Liver (tissue), 8 donors: ENCODE measurements at regions not wholly inside any gene's neighbourhood (a gene's known extent, or its start where the extent isn't known, plus 50 kb on each side); places are given as distances from the start of the nearest gene placed in this dataset.

ENCODE experiments used
- DNase-seq: peaks from one replicate; pipeline ENCODE4 v3.0.0-alpha.2; 2017; ENCODE audit warnings: low spot score
- H3K27ac ChIP-seq, 2 donors: one replicate each; pipeline ENCODE4 v1.7.0; 2013; ENCODE audit warnings: inconsistent platforms in 2 of 2, low read length in 2 of 2, control low read depth in 1 of 2, low read depth in 1 of 2, mild to moderate bottlenecking in 1 of 2
- H3K27me3 ChIP-seq, 4 donors: one replicate each; pipeline versions ENCODE4 v1.6.1 to v1.7.0; 2013; ENCODE audit warnings: low read length in 3 of 4, inconsistent platforms in 1 of 4, mild to moderate bottlenecking in 1 of 4, moderate library complexity in 1 of 4; ENCODE audit not compliant: control insufficient read depth in 4 of 4, insufficient read depth in 4 of 4
- H3K36me3 ChIP-seq, 4 donors: one replicate each; pipeline versions ENCODE4 v1.6.1 to v1.7.0; 2013; ENCODE audit warnings: low read length in 3 of 4, mild to moderate bottlenecking in 3 of 4, low read depth in 1 of 4, moderate library complexity in 1 of 4; ENCODE audit not compliant: control insufficient read depth in 4 of 4, insufficient read depth in 3 of 4
- H3K4me1 ChIP-seq, 4 donors: one replicate each; pipeline versions ENCODE4 v1.6.1 to v1.7.0; 2013; ENCODE audit warnings: low read length in 3 of 4, mild to moderate bottlenecking in 3 of 4, moderate library complexity in 1 of 4; ENCODE audit not compliant: control insufficient read depth in 4 of 4, insufficient read depth in 4 of 4
- H3K4me3 ChIP-seq, 3 donors: one replicate each; pipeline versions ENCODE4 v1.6.1 to v1.7.0; 2013; ENCODE audit warnings: low read length in 3 of 3, control low read depth in 1 of 3, low read depth in 1 of 3, mild to moderate bottlenecking in 1 of 3
- H3K9ac ChIP-seq, 2 donors: one replicate each; pipeline ENCODE4 v1.7.0; 2013; ENCODE audit warnings: low read length in 2 of 2, mild to moderate bottlenecking in 2 of 2, moderate library complexity in 2 of 2, control low read depth in 1 of 2, low read depth in 1 of 2
- H3K9me3 ChIP-seq, 4 donors: one replicate each; pipeline versions ENCODE4 v1.6.1 to v1.7.0; 2013; ENCODE audit warnings: low read length in 3 of 4; ENCODE audit not compliant: control insufficient read depth in 4 of 4
- CTCF ChIP-seq: fragments of 150-350 bp; IDR thresholded peaks from 2 replicates; pipeline ENCODE4 v1.5.1; 2017; ENCODE audit warnings: improper control_type of control experiment, low read depth, low read length; ENCODE audit not compliant: missing input control
- EGR1 ChIP-seq, 2 donors: IDR thresholded peaks; 2 replicates each; pipeline ENCODE4 v1.6.1; 2016 to 2018; ENCODE audit warnings: antibody characterized with exemption in 2 of 2, low read depth in 2 of 2
- FOXA1 ChIP-seq: IDR thresholded peaks from 2 replicates; pipeline ENCODE4 v1.6.1; 2016; ENCODE audit warnings: antibody characterized with exemption
- FOXA2 ChIP-seq: IDR thresholded peaks from 2 replicates; pipeline ENCODE4 v1.6.1; 2016; ENCODE audit warnings: antibody characterized with exemption
- GABPA ChIP-seq, 2 donors: IDR thresholded peaks in 1 of 2; conservative IDR thresholded peaks in 1 of 2; 2 replicates each; pipeline ENCODE4 v1.6.1; 2016; ENCODE audit warnings: antibody characterized with exemption in 2 of 2, mild to moderate bottlenecking in 1 of 2, moderate library complexity in 1 of 2
- HNF4A ChIP-seq, 2 donors: conservative IDR thresholded peaks; 2 replicates each; pipeline ENCODE4 v1.6.1; 2016; ENCODE audit warnings: antibody characterized with exemption in 2 of 2, mild to moderate bottlenecking in 2 of 2
- HNF4G ChIP-seq: IDR thresholded peaks from 2 replicates; pipeline ENCODE4 v1.6.1; 2016; ENCODE audit warnings: antibody characterized with exemption
- JUND ChIP-seq, 2 donors: IDR thresholded peaks; 2 replicates each; pipeline ENCODE4 v1.6.1; 2016; ENCODE audit warnings: antibody characterized with exemption in 2 of 2
- NR2F2 ChIP-seq: IDR thresholded peaks from 2 replicates; pipeline ENCODE4 v1.6.1; 2016; ENCODE audit warnings: antibody characterized with exemption
- RAD21 ChIP-seq, 2 donors: IDR thresholded peaks; 2 replicates each; pipeline ENCODE4 v1.6.1; 2016; ENCODE audit warnings: antibody characterized with exemption in 2 of 2, mild to moderate bottlenecking in 2 of 2
- SP1 ChIP-seq: IDR thresholded peaks from 2 replicates; pipeline ENCODE4 v1.6.1; 2018; ENCODE audit warnings: antibody characterized with exemption, mild to moderate bottlenecking
- TAF1 ChIP-seq: conservative IDR thresholded peaks from 2 replicates; pipeline ENCODE4 v1.6.1; 2016; ENCODE audit warnings: antibody characterized with exemption, mild to moderate bottlenecking
- YY1 ChIP-seq: IDR thresholded peaks from 2 replicates; pipeline ENCODE4 v1.6.1; 2016; ENCODE audit warnings: antibody characterized with exemption, mild to moderate bottlenecking
- ZBTB33 ChIP-seq: IDR thresholded peaks from 2 replicates; pipeline ENCODE4 v1.6.1; 2016; ENCODE audit warnings: antibody characterized with exemption
- WGBS: extraction: QIAGEN DNeasy Blood & Tissue Kit; methylation state at CpG from one replicate; pipeline ENCODE4 v1.1.7; 2013; 5-methylcytosine and 5-hydroxymethylcytosine counted together
- TF ChIP-seq, protein P1 (sequence below): IDR thresholded peaks from 2 replicates; pipeline ENCODE4 v1.6.1; 2016; ENCODE audit warnings: antibody characterized with exemption
- TF ChIP-seq, protein P2 (sequence below): IDR thresholded peaks from 2 replicates; pipeline ENCODE4 v1.6.1; 2016; ENCODE audit warnings: antibody characterized with exemption, mild to moderate bottlenecking
- donor health status: healthy.
- donor health status: healthy.
- donor health status: healthy.
- donor health status: healthy.
- donor health status: healthy.

- WGBS, result 95% methylated on average over 4 of the region's 4 CpGs
- Histone ChIP-seq H3K27ac (no peak overlapping the region), H3K9ac (no peak overlapping the region), H3K4me1 (no peaks in the 10 kb centered on the region), H3K4me3 (no peak overlapping the region), H3K27me3 (no peaks in the 10 kb centered on the region), H3K9me3 (no peaks in the 10 kb centered on the region), H3K36me3 (no peaks in the 10 kb centered on the region)
- TF ChIP-seq HNF4A (conservative IDR thresholded peaks at IDR 0.05) (no peak), NR2F2 (no peak)
- DNase-seq, result no peak
These were observed 483.5 kb downstream of the TMEM232 start for GRCh38 chr5:110242950-110243349.

- TF ChIP-seq TAF1 (no peak), RAD21 (IDR thresholded peaks at IDR 0.05) (no peak), JUND (IDR thresholded peaks at IDR 0.05) (no peak), HNF4G (no peak)
- DNase-seq, result no peak
- Histone ChIP-seq H3K4me1 (no peaks in the 10 kb centered on the region), H3K9ac (no peak overlapping the region), H3K9me3 (no peaks in the 10 kb centered on the region), H3K36me3 (no peaks in the 10 kb centered on the region), H3K4me3 (no peak overlapping the region), H3K27me3 (no peaks in the 10 kb centered on the region), H3K27ac (no peak overlapping the region)
- WGBS, result 90% methylated on average over 3 of the region's 3 CpGs
These were observed 477.6 kb downstream of the TMEM232 start for GRCh38 chr5:110248921-110249320.

GRCh38 chr5:110250355-110250754 lies 476.1 kb downstream of the TMEM232 start:
- Histone ChIP-seq H3K36me3 (no peaks in the 10 kb centered on the region), H3K27ac (no peak overlapping the region), H3K4me1 (no peaks in the 10 kb centered on the region), H3K27me3 (no peaks in the 10 kb centered on the region), H3K4me3 (no peak overlapping the region), H3K9me3 (no peaks in the 10 kb centered on the region), H3K9ac (no peak overlapping the region)
- no peak for DNase-seq
- 90% methylated on average over 1 of the region's 1 CpG for WGBS
- TF ChIP-seq FOXA2 (no peak), JUND (IDR thresholded peaks at IDR 0.05) (no peak), ZBTB33 (no peak), HNF4G (no peak), EGR1 (IDR thresholded peaks at IDR 0.05; ENCODE audit: low read depth in 2 of 2) (no peak), GABPA (IDR thresholded peaks at IDR 0.05 in 1 of 2, conservative IDR thresholded peaks at IDR 0.05 in 1 of 2) (no peak), SP1 (no peak), FOXA1 (no peak), YY1 (no peak), HNF4A (conservative IDR thresholded peaks at IDR 0.05) (no peak)
- TF ChIP-seq, protein P1, sequence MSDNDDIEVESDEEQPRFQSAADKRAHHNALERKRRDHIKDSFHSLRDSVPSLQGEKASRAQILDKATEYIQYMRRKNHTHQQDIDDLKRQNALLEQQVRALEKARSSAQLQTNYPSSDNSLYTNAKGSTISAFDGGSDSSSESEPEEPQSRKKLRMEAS, result no peak

DNA sequence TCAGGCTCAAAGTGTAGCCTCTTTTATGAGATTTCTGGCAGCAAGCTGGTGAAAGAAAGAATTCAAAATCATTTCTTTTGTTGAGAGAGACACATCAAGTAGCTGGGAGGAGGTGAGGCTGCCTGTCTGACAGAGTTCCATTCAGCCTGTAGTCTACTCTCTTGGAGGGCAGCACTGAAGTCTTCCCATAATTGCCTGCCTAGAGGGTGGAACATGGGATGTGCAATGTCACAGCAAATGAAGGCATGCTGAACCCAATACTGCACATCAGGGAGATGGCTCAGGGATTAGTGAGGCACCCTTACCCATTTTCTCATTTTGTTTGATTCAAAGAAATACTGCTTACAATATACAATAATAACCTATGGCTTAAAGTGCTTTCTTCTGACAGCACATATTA lies 475.7 kb downstream of the TMEM232 start:
- Histone ChIP-seq H3K36me3 (no peaks in the 10 kb centered on the region), H3K27ac (no peak overlapping the region), H3K9me3 (no peaks in the 10 kb centered on the region), H3K9ac (no peak overlapping the region), H3K4me3 (no peak overlapping the region), H3K4me1 (no peaks in the 10 kb centered on the region), H3K27me3 (no peaks in the 10 kb centered on the region)
- no peak for DNase-seq
- TF ChIP-seq FOXA1, result no peak
- no peak for TF ChIP-seq SP1
- no peak for TF ChIP-seq HNF4G
- TF ChIP-seq NR2F2, result no peak
- TF ChIP-seq CTCF, result no peak
- no peak for TF ChIP-seq JUND (IDR thresholded peaks at IDR 0.05)
- TF ChIP-seq, protein P2, sequence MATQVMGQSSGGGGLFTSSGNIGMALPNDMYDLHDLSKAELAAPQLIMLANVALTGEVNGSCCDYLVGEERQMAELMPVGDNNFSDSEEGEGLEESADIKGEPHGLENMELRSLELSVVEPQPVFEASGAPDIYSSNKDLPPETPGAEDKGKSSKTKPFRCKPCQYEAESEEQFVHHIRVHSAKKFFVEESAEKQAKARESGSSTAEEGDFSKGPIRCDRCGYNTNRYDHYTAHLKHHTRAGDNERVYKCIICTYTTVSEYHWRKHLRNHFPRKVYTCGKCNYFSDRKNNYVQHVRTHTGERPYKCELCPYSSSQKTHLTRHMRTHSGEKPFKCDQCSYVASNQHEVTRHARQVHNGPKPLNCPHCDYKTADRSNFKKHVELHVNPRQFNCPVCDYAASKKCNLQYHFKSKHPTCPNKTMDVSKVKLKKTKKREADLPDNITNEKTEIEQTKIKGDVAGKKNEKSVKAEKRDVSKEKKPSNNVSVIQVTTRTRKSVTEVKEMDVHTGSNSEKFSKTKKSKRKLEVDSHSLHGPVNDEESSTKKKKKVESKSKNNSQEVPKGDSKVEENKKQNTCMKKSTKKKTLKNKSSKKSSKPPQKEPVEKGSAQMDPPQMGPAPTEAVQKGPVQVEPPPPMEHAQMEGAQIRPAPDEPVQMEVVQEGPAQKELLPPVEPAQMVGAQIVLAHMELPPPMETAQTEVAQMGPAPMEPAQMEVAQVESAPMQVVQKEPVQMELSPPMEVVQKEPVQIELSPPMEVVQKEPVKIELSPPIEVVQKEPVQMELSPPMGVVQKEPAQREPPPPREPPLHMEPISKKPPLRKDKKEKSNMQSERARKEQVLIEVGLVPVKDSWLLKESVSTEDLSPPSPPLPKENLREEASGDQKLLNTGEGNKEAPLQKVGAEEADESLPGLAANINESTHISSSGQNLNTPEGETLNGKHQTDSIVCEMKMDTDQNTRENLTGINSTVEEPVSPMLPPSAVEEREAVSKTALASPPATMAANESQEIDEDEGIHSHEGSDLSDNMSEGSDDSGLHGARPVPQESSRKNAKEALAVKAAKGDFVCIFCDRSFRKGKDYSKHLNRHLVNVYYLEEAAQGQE, result no peak
- TF ChIP-seq GABPA (IDR thresholded peaks at IDR 0.05 in 1 of 2, conservative IDR thresholded peaks at IDR 0.05 in 1 of 2), result no peak
- no peak for TF ChIP-seq RAD21 (IDR thresholded peaks at IDR 0.05)
- no peak for TF ChIP-seq TAF1
- no peak for TF ChIP-seq EGR1 (IDR thresholded peaks at IDR 0.05; ENCODE audit: low read depth in 2 of 2)
- no peak for TF ChIP-seq FOXA2
- no peak for TF ChIP-seq YY1
